Effector memory CD8-positive, alpha-beta T cell (primary cell): ENCODE measurements at regions not wholly inside any gene's neighbourhood (a gene's known extent, or its start where the extent isn't known, plus 50 kb on each side); places are given as distances from the start of the nearest gene placed in this dataset.

ENCODE experiments used
- ATAC-seq: fragments of 150-1000 bp; cut with Tn5 transposase; replicated peaks from 2 replicates; pipeline ENCODE4 v1.10.0; 2021; ENCODE audit warnings: mild to moderate bottlenecking, moderate library complexity
- DNase-seq, 3 experiments: peaks; one replicate each; pipeline ENCODE4 v3.0.0; 2021
- H3K27ac Mint-ChIP-seq, 2 donors: one replicate each; pipeline ENCODE4 v1.8.0; 2022; ENCODE audit warnings: mild to moderate bottlenecking in 2 of 2, mixed read lengths in 2 of 2, moderate library complexity in 2 of 2
- H3K27me3 Mint-ChIP-seq, 2 donors: one replicate each; pipeline ENCODE4 v1.8.0; 2022; ENCODE audit warnings: mixed read lengths in 2 of 2
- H3K36me3 Mint-ChIP-seq: one replicate; pipeline ENCODE4 v1.8.0; 2022; ENCODE audit warnings: mild to moderate bottlenecking, moderate library complexity, mixed read lengths; ENCODE audit not compliant: insufficient read depth
- H3K4me1 Mint-ChIP-seq, 2 donors: one replicate each; pipeline ENCODE4 v1.8.0; 2022; ENCODE audit warnings: low read depth in 2 of 2, mixed read lengths in 2 of 2
- H3K4me3 Mint-ChIP-seq, 2 donors: one replicate each; pipeline ENCODE4 v1.8.0; 2022; ENCODE audit warnings: mild to moderate bottlenecking in 2 of 2, mixed read lengths in 2 of 2, moderate library complexity in 2 of 2
- H3K9me3 Mint-ChIP-seq, 2 donors: one replicate each; pipeline ENCODE4 v1.8.0; 2022; ENCODE audit warnings: mixed read lengths in 2 of 2

DNA sequence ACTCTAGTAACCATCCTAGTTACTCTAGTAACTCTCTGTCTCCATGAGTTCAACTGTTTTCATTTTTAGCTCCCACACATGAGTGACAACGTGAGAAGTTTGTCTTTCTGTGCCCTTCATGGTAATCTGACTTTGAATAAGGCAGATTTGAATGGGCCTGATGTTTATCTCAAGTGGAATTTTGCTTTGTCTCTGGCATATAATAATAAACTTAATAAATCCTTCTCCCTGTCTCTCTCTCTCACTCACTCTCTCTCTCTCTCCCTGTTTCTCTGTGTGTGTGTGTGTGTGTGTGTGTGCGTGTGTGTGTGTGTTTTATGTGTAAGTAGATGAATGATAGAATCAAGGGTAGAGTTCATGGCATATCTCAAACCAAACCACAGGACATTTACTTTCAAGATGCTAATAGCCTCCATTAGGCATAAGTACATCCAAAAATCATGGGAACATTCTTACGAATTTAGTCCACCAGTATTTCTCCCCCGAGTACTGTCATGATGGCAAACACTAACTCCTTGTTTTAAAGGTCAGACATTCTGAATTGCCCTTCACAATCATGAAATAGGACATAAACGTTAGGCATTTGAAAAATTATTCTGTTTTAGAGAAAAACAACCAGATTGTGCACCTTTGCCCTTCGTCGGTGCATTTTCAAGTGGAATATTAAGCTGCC is 193.1 kb downstream of the SPATA18 start:
- no peak for DNase-seq
- Mint-ChIP-seq H3K9me3 (peaks cover 7 to 8% of the 10 kb centered on the region in 2 donors), H3K27me3 (no peaks in the 10 kb centered on the region), H3K4me3 (no peak overlapping the region), H3K27ac (no peak overlapping the region), H3K36me3 (no peaks in the 10 kb centered on the region), H3K4me1 (no peaks in the 10 kb centered on the region)
- ATAC-seq, result no peak

DNA sequence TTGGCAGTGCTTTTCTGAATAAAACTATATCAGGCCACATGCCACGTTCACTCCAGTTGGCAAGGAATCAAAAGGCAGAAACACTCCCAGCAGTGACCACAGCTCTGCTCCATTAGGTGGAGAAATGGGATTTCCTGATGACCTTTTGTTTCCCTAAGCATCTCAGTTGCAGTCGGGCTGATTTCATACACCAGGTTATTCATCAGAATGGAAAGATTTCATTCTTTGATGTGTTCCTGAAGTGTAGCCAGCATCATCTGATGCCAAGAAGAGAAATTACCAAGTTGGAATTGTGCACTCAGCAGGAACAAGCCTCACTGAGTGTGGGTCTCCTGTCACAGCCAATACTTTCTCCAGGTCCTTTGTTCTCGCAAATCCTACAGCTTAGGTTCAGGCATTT is 193.7 kb downstream of the SPATA18 start:
- ATAC-seq, result no peak
- DNase-seq, result no peak
- no peaks in the 10 kb centered on the region for H3K36me3 Mint-ChIP-seq
- H3K4me3 Mint-ChIP-seq, result no peak overlapping the region
- H3K4me1 Mint-ChIP-seq, result no peaks in the 10 kb centered on the region
- H3K27me3 Mint-ChIP-seq, result no peaks in the 10 kb centered on the region
- H3K9me3 Mint-ChIP-seq, result peaks cover 6 to 8% of the 10 kb centered on the region in 2 donors
- H3K27ac Mint-ChIP-seq, result no peak overlapping the region

DNA sequence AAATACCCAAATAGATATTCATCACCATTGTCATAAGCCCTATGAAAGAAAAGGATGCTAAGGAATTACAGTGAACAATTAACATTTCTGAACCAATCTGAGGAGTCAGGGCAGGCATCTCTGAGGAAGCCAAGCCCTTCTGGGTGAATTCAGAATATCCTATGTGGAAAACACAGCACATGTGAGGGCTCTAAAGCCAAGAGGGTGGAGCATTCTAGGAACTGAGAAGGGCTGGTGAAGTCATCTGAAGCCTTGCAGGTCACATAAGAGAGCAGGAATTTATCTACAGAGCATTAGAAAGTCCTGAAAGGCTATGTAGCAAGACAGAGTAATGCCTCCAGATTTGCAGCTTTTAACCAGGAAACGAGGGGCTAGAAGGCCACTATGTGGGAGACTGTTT is 195.7 kb downstream of the SPATA18 start:
- ATAC-seq (no peak), DNase-seq (no peak)
- Mint-ChIP-seq H3K4me3 (no peak overlapping the region), H3K4me1 (no peaks in the 10 kb centered on the region), H3K27ac (no peak overlapping the region), H3K9me3 (peaks cover 4% of the 10 kb centered on the region in 2 donors), H3K36me3 (no peaks in the 10 kb centered on the region), H3K27me3 (no peaks in the 10 kb centered on the region)

GRCh38 chr4:52247941-52248340 is 196.8 kb downstream of the SPATA18 start:
- ATAC-seq (no peak), DNase-seq (no peak)
- Mint-ChIP-seq H3K9me3 (peaks cover 7 to 9% of the 10 kb centered on the region in 2 donors), H3K27ac (no peak overlapping the region), H3K4me1 (no peaks in the 10 kb centered on the region), H3K4me3 (no peak overlapping the region), H3K36me3 (no peaks in the 10 kb centered on the region), H3K27me3 (no peaks in the 10 kb centered on the region)

- H3K27ac Mint-ChIP-seq, result no peak overlapping the region
- no peaks in the 10 kb centered on the region for H3K36me3 Mint-ChIP-seq
- no peak for DNase-seq
- no peak for ATAC-seq
- H3K4me1 Mint-ChIP-seq, result no peaks in the 10 kb centered on the region
- H3K9me3 Mint-ChIP-seq, result peaks cover 7 to 9% of the 10 kb centered on the region in 2 donors
- H3K4me3 Mint-ChIP-seq, result no peak overlapping the region
- no peaks in the 10 kb centered on the region for H3K27me3 Mint-ChIP-seq
Observed at GRCh38 chr4:52248820-52249219, 197.7 kb downstream of the SPATA18 start.

DNA sequence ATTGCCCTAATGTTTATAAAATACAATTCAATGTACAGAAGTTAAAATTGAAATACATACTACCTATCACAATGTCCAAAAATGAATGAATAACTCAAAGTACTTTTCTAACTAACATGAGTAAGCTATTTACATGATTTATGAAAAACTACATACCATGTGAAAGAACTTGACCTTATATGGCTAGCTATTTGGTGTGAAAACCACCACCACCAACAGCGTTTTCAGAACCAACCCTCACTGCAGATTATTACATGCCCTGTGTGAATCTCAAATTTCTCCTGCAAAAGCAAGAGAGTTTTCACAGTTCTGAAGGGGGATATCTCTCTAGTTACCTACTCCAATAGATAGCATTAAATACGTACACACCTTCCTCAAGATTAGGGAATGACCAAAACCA is 198.5 kb downstream of the SPATA18 start:
- H3K4me1 Mint-ChIP-seq, result no peaks in the 10 kb centered on the region
- H3K27me3 Mint-ChIP-seq, result no peaks in the 10 kb centered on the region
- no peak overlapping the region for H3K27ac Mint-ChIP-seq
- H3K4me3 Mint-ChIP-seq, result no peak overlapping the region
- no peaks in the 10 kb centered on the region for H3K36me3 Mint-ChIP-seq
- DNase-seq (no peak), ATAC-seq (no peak)
- peaks cover 7 to 9% of the 10 kb centered on the region in 2 donors for H3K9me3 Mint-ChIP-seq

DNA sequence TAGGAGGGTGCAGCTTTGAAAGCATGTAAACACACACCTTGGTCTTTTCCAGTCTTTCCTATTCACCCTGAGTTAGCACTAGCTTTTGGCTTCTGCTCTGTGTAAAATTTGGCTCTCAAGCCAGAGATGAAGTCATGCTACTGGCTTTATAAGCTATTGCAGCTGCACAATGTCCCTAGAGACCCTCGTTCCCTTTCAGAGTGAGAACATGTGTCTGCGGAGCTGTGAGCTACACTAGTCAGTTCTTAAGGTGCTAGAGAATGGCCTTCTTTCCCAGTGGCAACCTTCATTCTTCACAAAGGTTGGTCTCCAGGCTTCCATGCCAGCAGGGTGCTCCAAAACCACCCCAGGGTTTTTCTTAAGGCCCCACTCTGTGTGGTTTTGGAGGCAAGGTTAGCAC is 199.1 kb downstream of the SPATA18 start:
- Mint-ChIP-seq H3K27me3 (no peaks in the 10 kb centered on the region), H3K4me1 (no peaks in the 10 kb centered on the region), H3K36me3 (no peaks in the 10 kb centered on the region), H3K9me3 (peaks cover 7 to 9% of the 10 kb centered on the region in 2 donors), H3K4me3 (no peak overlapping the region), H3K27ac (no peak overlapping the region)
- no peak for DNase-seq
- ATAC-seq, result no peak

GRCh38 chr4:52251864-52252263 is 200.8 kb downstream of the SPATA18 start:
- Mint-ChIP-seq H3K36me3 (no peaks in the 10 kb centered on the region), H3K27me3 (no peaks in the 10 kb centered on the region), H3K9me3 (peaks cover 7 to 9% of the 10 kb centered on the region in 2 donors), H3K4me1 (no peaks in the 10 kb centered on the region), H3K4me3 (no peak overlapping the region), H3K27ac (no peak overlapping the region)
- ATAC-seq (no peak), DNase-seq (no peak)

DNA sequence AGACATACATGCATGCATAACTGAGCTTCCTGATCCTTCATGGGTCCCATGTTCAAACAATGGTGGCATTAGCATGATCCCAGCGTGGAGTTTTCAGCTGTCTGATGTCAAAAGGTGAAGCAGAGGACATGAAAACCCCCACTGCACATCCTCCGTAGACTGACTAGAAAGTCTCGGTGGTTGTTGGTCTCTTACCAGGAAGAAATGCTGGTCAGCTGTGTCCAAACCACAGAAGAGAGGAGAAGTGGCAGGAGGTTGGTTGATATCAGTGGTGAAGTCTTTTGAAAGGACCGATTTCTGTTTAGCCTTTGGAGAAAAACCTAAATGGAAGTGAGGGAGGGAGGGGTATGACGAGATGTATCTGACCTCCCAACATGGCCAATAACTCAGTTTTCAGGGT is 201.9 kb downstream of the SPATA18 start:
- Mint-ChIP-seq H3K36me3 (no peaks in the 10 kb centered on the region), H3K9me3 (peaks cover 5 to 9% of the 10 kb centered on the region in 2 donors), H3K4me1 (no peaks in the 10 kb centered on the region), H3K27me3 (no peaks in the 10 kb centered on the region), H3K4me3 (no peak overlapping the region), H3K27ac (no peak overlapping the region)
- ATAC-seq (no peak), DNase-seq (no peak)

GRCh38 chr4:52256522-52256921 is 205.4 kb downstream of the SPATA18 start:
- no peaks in the 10 kb centered on the region for H3K27me3 Mint-ChIP-seq
- H3K4me3 Mint-ChIP-seq, result no peak overlapping the region
- H3K9me3 Mint-ChIP-seq, result peaks cover 5 to 7% of the 10 kb centered on the region in 2 donors
- H3K36me3 Mint-ChIP-seq, result no peaks in the 10 kb centered on the region
- H3K4me1 Mint-ChIP-seq, result no peaks in the 10 kb centered on the region
- DNase-seq, result no peak
- ATAC-seq, result no peak
- H3K27ac Mint-ChIP-seq, result no peak overlapping the region

- DNase-seq, result no peak
- ATAC-seq, result no peak
- no peaks in the 10 kb centered on the region for H3K36me3 Mint-ChIP-seq
- no peak overlapping the region for H3K27ac Mint-ChIP-seq
- no peaks in the 10 kb centered on the region for H3K27me3 Mint-ChIP-seq
- H3K9me3 Mint-ChIP-seq, result peaks cover 0 to 8% of the 10 kb centered on the region in 2 donors
- H3K4me1 Mint-ChIP-seq, result no peaks in the 10 kb centered on the region
- H3K4me3 Mint-ChIP-seq, result no peak overlapping the region
Observed at GRCh38 chr4:52259978-52260377, 208.9 kb downstream of the SPATA18 start.

- no peaks in the 10 kb centered on the region for H3K27me3 Mint-ChIP-seq
- H3K9me3 Mint-ChIP-seq, result peaks cover 0 to 8% of the 10 kb centered on the region in 2 donors
- H3K4me1 Mint-ChIP-seq, result no peaks in the 10 kb centered on the region
- ATAC-seq, result no peak
- H3K27ac Mint-ChIP-seq, result no peak overlapping the region
- no peak for DNase-seq
- no peak overlapping the region for H3K4me3 Mint-ChIP-seq
- no peaks in the 10 kb centered on the region for H3K36me3 Mint-ChIP-seq
Observed at GRCh38 chr4:52260514-52261210, 209.6 kb downstream of the SPATA18 start.

DNA sequence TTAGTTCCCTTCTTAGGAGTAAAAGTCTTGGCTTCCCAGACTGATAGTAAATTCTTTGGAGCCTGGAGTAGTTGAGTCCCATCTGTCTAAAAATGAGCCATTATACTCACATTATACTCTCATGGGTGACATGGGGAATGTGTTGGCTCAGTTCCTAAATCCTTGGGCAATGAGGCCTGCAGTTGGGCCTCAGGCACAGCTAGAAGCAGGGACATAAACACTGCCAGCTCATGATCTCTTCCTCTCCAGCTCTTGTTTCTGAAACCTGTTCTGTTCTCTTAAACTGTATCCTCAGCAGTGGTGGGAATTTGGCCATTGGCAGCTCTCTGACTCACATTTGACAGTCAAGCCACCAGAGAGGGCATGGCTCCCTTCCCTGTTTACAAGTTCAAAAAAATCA is 212.5 kb downstream of the SPATA18 start:
- Mint-ChIP-seq H3K4me1 (no peaks in the 10 kb centered on the region), H3K36me3 (no peaks in the 10 kb centered on the region), H3K27me3 (no peaks in the 10 kb centered on the region), H3K9me3 (peaks cover 3 to 16% of the 10 kb centered on the region in 2 donors), H3K27ac (no peak overlapping the region), H3K4me3 (no peak overlapping the region)
- DNase-seq (no peak), ATAC-seq (no peak)

- Mint-ChIP-seq H3K27me3 (no peaks in the 10 kb centered on the region), H3K27ac (no peak overlapping the region), H3K36me3 (no peaks in the 10 kb centered on the region), H3K9me3 (peaks cover 4 to 16% of the 10 kb centered on the region in 2 donors), H3K4me1 (no peaks in the 10 kb centered on the region), H3K4me3 (no peak overlapping the region)
- ATAC-seq, result no peak
- no peak for DNase-seq
Observed at GRCh38 chr4:52265781-52266525, 214.8 kb downstream of the SPATA18 start.
